ENCODE measurements at regions not wholly inside any gene's neighbourhood (a gene's known extent, or its start where the extent isn't known, plus 50 kb on each side); places are given as distances from the start of the nearest gene placed in this dataset.
"Not testable (repeated sequence)": the region's sequence is repeated elsewhere in the genome, so short reads cannot be mapped to it uniquely, and the experiment has no call there.

GRCh38 chr5:160479220-160479619, 57.6 kb downstream of the PTTG1 start:
- DNase-seq (ENCODE audit: low read depth): no peak

- peak; percentile 51 for DNase-seq (ENCODE audit: low read depth)
These were observed 58.3 kb downstream of the PTTG1 start for GRCh38 chr5:160479926-160480325.

- no peak for DNase-seq (ENCODE audit: low read depth)
These were observed 59.0 kb downstream of the PTTG1 start for GRCh38 chr5:160480652-160481051.

- DNase-seq (ENCODE audit: low read depth): no peak
These were observed 63.0 kb downstream of the PTTG1 start for GRCh38 chr5:160484678-160485077.

- no peak for DNase-seq (ENCODE audit: low read depth)
These were observed 63.8 kb downstream of the PTTG1 start for GRCh38 chr5:160485364-160485969.

DNA sequence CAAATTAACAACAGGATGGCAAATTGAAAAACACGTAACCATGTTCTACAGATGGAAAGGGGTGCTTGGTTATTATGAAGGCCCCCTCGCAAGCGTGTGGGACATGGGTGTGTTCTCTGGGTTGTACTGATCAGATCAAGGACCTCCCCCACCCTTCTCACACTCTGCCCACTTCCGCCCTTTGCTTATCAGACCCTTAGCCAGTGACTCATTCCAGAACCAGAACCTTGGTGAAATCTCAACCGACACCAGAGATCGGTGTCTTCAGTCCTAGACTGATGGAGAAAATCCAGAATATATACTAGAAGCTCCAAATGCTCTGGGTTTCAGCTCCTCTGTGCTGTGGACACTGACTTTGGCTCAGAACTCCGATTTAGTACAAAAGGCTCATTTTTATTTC, 64.9 kb downstream of the PTTG1 start:
- DNase-seq (ENCODE audit: low read depth): no peak

DNA sequence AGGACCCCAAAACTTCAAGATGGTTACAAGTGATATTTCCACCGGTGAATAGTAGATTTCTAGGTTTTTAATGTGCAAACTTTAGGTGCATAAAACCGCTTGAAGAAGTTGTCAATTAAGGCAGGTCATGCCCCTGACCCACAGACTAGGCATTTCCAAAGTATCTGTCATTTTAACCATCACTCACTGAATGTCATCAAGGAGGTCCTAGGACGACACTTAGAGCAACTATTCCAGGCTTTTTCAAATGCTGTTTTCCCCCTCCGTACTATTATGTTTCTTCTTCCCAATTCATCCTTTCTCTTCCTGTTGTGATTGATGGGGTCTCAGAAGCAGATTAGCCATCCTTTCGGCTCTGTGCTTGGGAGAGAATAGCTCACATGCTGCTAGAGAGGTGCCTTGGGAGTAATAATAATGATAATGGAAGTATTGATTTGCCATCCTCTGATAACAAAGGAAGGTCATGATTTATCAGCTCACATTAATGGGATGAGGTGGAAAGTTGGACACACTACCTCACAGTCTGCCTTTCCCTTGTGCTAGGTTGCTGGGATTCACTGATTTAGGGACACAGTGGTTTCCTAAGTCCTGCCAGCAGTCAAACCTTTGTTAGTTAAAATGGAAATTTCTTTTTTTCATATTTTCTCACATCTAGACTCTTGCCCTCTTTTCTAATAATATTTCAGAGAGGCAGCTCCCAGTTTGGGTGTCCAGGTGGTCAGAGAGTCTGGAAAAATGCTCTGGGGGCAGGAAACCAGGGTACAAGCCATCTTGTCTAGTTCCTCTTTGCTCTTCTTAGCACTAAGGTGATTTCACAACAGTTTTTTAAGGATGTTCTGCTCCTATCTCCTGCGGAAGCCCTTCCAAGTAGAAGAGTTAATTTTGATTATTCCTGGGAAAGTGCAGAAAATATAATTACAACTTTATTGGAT, 67.0 kb downstream of the PTTG1 start:
- DNase-seq (ENCODE audit: low read depth): no peak

GRCh38 chr5:160491438-160491837, 69.8 kb downstream of the PTTG1 start:
- no peak for DNase-seq (ENCODE audit: low read depth)

DNA sequence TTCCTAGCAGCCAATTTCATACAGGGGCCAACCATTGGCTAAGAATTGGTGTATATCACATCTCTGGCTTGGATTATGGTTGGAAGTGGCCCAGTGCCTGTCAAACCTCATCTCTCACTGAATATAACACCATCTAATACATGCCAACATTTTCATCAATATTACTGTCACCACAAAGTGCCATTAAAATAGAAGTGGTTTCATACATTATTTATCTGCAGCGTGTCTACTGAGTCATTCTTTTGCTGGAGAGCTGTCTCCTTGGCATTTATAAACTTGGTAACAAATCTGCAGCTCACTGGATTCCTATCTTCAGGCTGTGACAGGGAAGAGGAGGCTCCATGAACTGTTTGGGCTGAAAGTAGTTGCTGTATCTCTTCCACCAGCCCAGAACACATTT, 70.9 kb downstream of the PTTG1 start:
- no peak for DNase-seq (ENCODE audit: low read depth)

DNA sequence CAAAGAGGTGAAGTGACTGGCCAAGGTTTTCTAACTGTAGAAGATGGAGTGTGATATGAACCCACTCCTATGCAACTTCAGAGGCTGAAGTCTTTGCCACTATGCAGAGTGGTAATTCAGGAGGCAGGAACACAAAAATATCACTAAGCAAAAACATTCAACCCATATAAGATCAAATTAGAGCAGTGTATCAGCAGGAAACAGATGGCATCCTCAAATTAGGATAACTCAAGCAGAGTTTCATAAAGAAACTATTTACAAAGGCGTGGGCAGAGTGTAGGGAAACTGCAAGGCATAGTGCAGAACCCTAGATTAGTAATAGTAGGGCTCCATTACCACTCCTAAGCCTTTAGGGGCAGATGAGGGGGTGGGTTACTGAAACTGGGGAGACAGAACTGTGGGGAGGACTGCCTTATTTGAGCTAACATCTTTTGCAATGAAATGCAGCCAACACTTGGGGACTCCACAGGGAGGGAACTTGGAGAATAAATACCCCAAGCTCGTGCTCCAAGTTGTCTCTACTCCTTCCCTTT, 72.2 kb downstream of the PTTG1 start:
- no peak for DNase-seq (ENCODE audit: low read depth)

- no peak for DNase-seq (ENCODE audit: low read depth)
These were observed 72.8 kb downstream of the PTTG1 start for GRCh38 chr5:160494451-160494850.

- no peak for DNase-seq (ENCODE audit: low read depth)
These were observed 74.7 kb downstream of the PTTG1 start for GRCh38 chr5:160496334-160496733.

DNA sequence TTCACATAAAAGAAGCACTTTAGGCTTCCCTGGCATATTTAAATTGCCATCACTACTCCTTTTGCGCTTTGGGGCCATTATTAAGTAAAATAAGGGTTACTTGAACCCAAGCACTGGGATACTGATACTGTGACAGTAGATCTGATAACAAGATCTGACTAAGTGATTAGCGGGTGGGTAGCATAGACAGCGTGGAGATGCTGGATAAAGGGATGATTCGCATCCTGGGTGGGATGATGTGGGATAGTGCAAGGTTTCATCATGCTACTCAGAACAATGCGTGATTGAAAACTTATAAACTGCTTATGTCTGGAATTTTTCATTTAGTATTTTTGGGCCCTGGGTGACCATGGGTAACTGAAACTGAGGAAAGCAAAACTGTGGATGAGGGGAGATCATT, 75.1 kb downstream of the PTTG1 start:
- DNase-seq (ENCODE audit: low read depth): no peak

DNA sequence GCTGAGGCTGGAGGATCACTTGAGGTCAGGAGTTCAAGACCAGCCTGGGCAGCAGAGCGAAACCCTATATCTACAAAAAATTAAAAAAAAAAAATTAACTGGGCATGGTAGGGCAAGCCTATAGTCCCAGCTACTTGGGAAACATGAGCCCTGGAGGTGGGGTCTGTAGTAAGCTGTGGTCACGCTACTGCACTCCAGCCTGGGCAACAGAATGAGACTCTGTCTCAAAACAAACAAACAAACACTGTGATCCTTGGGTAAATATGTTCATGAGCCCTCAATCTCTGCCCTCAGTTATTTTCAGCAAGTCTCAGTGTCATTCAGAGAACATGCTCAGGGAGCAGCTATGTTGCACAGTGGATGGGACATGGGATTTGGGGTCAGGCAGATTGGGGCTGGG, 76.2 kb downstream of the PTTG1 start:
- no peak for DNase-seq (ENCODE audit: low read depth)

DNA sequence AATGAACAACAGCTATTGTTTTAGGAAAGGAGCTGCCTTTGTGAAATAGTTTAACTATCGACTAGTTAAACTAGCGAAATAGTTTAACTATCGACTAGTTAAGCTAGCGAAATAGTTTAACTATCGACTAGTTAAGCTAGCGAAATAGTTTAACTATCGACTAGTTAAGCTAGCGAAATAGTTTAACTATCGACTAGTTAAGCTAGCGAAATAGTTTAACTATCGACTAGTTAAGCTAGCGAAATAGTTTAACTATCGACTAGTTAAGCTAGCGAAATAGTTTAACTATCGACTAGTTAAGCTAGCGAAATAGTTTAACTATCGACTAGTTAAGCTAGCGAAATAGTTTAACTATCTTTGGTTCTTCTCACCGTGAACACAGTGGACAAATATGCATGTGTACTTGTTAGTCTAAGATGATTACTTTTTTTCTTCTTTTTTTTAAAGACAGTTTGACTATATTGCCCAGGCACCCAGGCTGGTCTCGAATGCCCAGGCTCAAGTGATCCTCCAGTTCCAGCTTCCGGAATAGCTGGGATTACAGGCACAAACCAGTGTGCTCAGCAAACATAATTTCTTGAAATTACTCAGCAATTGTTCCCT, 76.9 kb downstream of the PTTG1 start:
- not testable (repeated sequence) for DNase-seq (ENCODE audit: low read depth)

GRCh38 chr5:160500786-160501779, 79.4 kb downstream of the PTTG1 start:
- DNase-seq (ENCODE audit: low read depth): no peak

- no peak for DNase-seq (ENCODE audit: low read depth)
These were observed 83.3 kb downstream of the PTTG1 start for GRCh38 chr5:160504906-160505305.

GRCh38 chr5:160506006-160507004, 84.7 kb downstream of the PTTG1 start:
- DNase-seq (ENCODE audit: low read depth): no peak

DNA sequence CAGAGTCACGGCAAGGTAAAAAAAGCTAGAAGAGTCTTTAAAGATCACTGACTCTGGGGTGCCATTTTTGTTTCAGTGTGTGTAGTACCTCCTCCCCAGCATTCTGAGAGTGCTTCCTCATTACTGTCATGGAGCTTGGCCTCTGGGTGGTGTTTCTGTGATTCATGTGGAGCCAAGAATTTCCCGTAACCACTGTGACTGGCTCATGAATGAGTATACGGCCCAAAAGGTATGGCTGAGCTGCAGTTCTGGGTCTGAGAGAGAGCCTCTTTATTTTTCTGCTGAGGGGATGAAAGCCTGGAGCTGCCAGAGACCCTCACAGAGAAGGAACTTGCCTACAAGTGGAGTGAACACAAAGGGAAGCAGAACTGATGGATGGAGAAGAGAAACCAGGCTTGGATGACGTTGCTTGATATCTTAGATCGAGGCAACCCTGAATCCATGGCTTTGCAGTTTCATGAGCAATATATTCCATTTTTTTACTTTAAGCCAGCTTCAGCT, 85.6 kb downstream of the PTTG1 start:
- peak; percentile 15 for DNase-seq (ENCODE audit: low read depth)

GRCh38 chr5:160508780-160509361, 87.2 kb downstream of the PTTG1 start:
- peak; percentile 41 for DNase-seq (ENCODE audit: low read depth)
